GM12878 (cell line): ENCODE measurements at regions not wholly inside any gene's neighbourhood (a gene's known extent, or its start where the extent isn't known, plus 50 kb on each side); places are given as distances from the start of the nearest gene placed in this dataset.

ENCODE experiments used
- ESRRA ChIP-seq: IDR thresholded peaks from 2 replicates; pipeline ENCODE4 v1.6.1; 2012; ENCODE audit warnings: mild to moderate bottlenecking, low read length, improper control_type of control experiment
- EZH2 ChIP-seq: IDR thresholded peaks from 2 replicates; pipeline ENCODE4 v1.6.1; 2012; ENCODE audit warnings: low read depth, mild to moderate bottlenecking, control low read depth, inconsistent platforms, low read length, borderline replicate concordance; ENCODE audit not compliant: control insufficient read depth
- NFIC ChIP-seq: IDR thresholded peaks from 2 replicates; pipeline ENCODE4 v1.6.1; 2012; ENCODE audit warnings: low read depth, mild to moderate bottlenecking, inconsistent platforms, low read length, moderate library complexity
- POLR2AphosphoS2 ChIP-seq: IDR thresholded peaks from 2 replicates; pipeline ENCODE4 v1.6.1; 2011; ENCODE audit warnings: low read depth, mild to moderate bottlenecking, low read length, improper control_type of control experiment, moderate library complexity
- TCF7 ChIP-seq: IDR thresholded peaks from 2 replicates; pipeline ENCODE4 v1.6.1; 2014; ENCODE audit warnings: antibody characterized with exemption, borderline replicate concordance
- ZNF207 ChIP-seq: fragments of 450-650 bp; IDR thresholded peaks from 2 replicates; pipeline ENCODE4 v1.6.1; 2014; ENCODE audit warnings: antibody characterized with exemption, mild to moderate bottlenecking, borderline replicate concordance
- TF ChIP-seq, protein P1 (sequence below), 3 experiments: IDR thresholded peaks in 2 of 3; conservative IDR thresholded peaks in 1 of 3; 2 replicates each; pipeline ENCODE4 v1.5.1; 2011; ENCODE audit warnings: low read depth in 3 of 3, low read length in 3 of 3, mild to moderate bottlenecking in 3 of 3, control low read depth in 2 of 3, moderate library complexity in 2 of 3, inconsistent platforms in 1 of 3, mixed read lengths in 1 of 3; ENCODE audit not compliant: control insufficient read depth in 2 of 3, insufficient read depth in 1 of 3; ENCODE audit errors: extremely low read depth in 1 of 3
- TF ChIP-seq, protein P2 (sequence below): fragments of 450-650 bp; IDR thresholded peaks from 2 replicates; pipeline ENCODE4 v1.6.1; 2017; ENCODE audit warnings: mild to moderate bottlenecking

- TF ChIP-seq EZH2 (no peak), TCF7 (no peak), ESRRA (no peak), POLR2AphosphoS2 (no peak), NFIC (no peak), ZNF207 (no peak)
- TF ChIP-seq, protein P1, sequence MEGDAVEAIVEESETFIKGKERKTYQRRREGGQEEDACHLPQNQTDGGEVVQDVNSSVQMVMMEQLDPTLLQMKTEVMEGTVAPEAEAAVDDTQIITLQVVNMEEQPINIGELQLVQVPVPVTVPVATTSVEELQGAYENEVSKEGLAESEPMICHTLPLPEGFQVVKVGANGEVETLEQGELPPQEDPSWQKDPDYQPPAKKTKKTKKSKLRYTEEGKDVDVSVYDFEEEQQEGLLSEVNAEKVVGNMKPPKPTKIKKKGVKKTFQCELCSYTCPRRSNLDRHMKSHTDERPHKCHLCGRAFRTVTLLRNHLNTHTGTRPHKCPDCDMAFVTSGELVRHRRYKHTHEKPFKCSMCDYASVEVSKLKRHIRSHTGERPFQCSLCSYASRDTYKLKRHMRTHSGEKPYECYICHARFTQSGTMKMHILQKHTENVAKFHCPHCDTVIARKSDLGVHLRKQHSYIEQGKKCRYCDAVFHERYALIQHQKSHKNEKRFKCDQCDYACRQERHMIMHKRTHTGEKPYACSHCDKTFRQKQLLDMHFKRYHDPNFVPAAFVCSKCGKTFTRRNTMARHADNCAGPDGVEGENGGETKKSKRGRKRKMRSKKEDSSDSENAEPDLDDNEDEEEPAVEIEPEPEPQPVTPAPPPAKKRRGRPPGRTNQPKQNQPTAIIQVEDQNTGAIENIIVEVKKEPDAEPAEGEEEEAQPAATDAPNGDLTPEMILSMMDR (IDR thresholded peaks at IDR 0.05 in 2 of 3, conservative IDR thresholded peaks at IDR 0.05 in 1 of 3; ENCODE audit: control insufficient read depth in 2 of 3, extremely low read depth in 1 of 3, insufficient read depth in 1 of 3, low read depth in 3 of 3, low read length in 3 of 3), result no peak
- TF ChIP-seq, protein P2, sequence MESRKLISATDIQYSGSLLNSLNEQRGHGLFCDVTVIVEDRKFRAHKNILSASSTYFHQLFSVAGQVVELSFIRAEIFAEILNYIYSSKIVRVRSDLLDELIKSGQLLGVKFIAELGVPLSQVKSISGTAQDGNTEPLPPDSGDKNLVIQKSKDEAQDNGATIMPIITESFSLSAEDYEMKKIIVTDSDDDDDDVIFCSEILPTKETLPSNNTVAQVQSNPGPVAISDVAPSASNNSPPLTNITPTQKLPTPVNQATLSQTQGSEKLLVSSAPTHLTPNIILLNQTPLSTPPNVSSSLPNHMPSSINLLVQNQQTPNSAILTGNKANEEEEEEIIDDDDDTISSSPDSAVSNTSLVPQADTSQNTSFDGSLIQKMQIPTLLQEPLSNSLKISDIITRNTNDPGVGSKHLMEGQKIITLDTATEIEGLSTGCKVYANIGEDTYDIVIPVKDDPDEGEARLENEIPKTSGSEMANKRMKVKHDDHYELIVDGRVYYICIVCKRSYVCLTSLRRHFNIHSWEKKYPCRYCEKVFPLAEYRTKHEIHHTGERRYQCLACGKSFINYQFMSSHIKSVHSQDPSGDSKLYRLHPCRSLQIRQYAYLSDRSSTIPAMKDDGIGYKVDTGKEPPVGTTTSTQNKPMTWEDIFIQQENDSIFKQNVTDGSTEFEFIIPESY, result no peak
These were observed 50.5 kb upstream of the LGALSL start for GRCh38 chr2:64403426-64403825.
